Lung (tissue), 11 donors: ENCODE measurements at regions not wholly inside any gene's neighbourhood (a gene's known extent, or its start where the extent isn't known, plus 50 kb on each side); places are given as distances from the start of the nearest gene placed in this dataset.

Experiments used
- ATAC-seq: fragments of 200-7000 bp; cut with Tn5 transposase; one replicate; pipeline ENCODE4 v1.9.1; 2020; ENCODE audit warnings: moderate number of reproducible peaks; ENCODE audit not compliant: insufficient read depth, low FRiP score
- DNase-seq, 3 donors: peaks; one replicate each; pipeline ENCODE4 v3.0.0-alpha.2; 2013 to 2017
- H3K27ac ChIP-seq, 2 donors: one replicate each; pipeline ENCODE4 v1.5.1; 2013; ENCODE audit warnings: mild to moderate bottlenecking in 2 of 2, moderate library complexity in 2 of 2, control low read depth in 1 of 2, inconsistent platforms in 1 of 2, low read depth in 1 of 2, low read length in 1 of 2
- H3K27me3 ChIP-seq, 3 donors: one replicate each; pipeline ENCODE4 v1.5.1; 2013; ENCODE audit warnings: low read length in 2 of 3; ENCODE audit not compliant: control insufficient read depth in 3 of 3, insufficient read depth in 3 of 3
- H3K36me3 ChIP-seq, 4 donors: one replicate each; pipeline ENCODE4 v1.5.1; 2013; ENCODE audit warnings: low read length in 4 of 4, mild to moderate bottlenecking in 1 of 4, moderate library complexity in 1 of 4; ENCODE audit not compliant: control insufficient read depth in 4 of 4, insufficient read depth in 4 of 4
- H3K4me1 ChIP-seq, 5 donors: one replicate each; pipeline ENCODE4 v1.5.1; 2013; ENCODE audit warnings: low read length in 5 of 5, mild to moderate bottlenecking in 2 of 5, moderate library complexity in 1 of 5; ENCODE audit not compliant: control insufficient read depth in 5 of 5, insufficient read depth in 5 of 5
- H3K4me3 ChIP-seq: one replicate; pipeline ENCODE4 v1.5.1; 2013; ENCODE audit warnings: mild to moderate bottlenecking, control low read depth, moderate library complexity
- H3K9ac ChIP-seq, 2 donors: one replicate each; pipeline ENCODE4 v1.5.1; 2013; ENCODE audit warnings: low read length in 2 of 2, control low read depth in 1 of 2; ENCODE audit not compliant: insufficient read depth in 1 of 2
- H3K9me3 ChIP-seq, 4 donors: one replicate each; pipeline ENCODE4 v1.5.1; 2013; ENCODE audit warnings: low read length in 3 of 4, mild to moderate bottlenecking in 1 of 4, moderate library complexity in 1 of 4; ENCODE audit not compliant: control insufficient read depth in 4 of 4, insufficient read depth in 3 of 4
- WGBS, 2 donors: extraction: QIAGEN DNeasy Blood & Tissue Kit; methylation state at CpG; one replicate each; pipeline ENCODE4 v1.1.7; 2013; 5-methylcytosine and 5-hydroxymethylcytosine counted together
- TF ChIP-seq, protein P1 (sequence below): IDR thresholded peaks from 2 replicates; pipeline ENCODE4 v1.5.1; 2012; ENCODE audit warnings: mild to moderate bottlenecking; ENCODE audit errors: control extremely low read depth, extremely low read depth
- donor health status: control.
- donor health status: control.
- donor health status: Bipolar disorder and iron deficiency.
- donor health status: healthy.
- donor health status: DM: yes; HTN: yes; CAD: no.

DNA sequence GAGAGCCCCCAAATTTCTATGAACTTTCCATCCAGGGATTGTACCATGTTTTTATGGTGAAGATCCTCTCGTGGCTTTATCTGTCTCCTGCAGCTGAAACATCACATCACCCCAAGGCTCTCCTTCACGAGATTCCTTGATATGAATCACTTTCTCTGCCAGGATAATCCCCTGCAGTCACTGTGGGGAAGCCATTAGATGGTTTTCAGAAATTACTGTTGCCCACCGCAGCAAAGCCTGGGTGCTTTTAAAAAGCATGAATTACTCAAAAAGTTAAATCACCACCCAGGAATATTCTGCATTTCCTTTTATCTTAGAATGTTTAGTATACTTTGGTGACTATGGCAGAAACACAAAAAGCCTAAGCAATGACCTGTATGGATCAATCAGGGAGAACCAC, 428.4 kb upstream of the SLC14A2 start:
- Histone ChIP-seq H3K9ac (no peak overlapping the region), H3K27me3 (no peaks in the 10 kb centered on the region), H3K27ac (no peak overlapping the region), H3K9me3 (no peaks in the 10 kb centered on the region), H3K4me1 (peaks cover 0 to 22% (median 0%) of the 10 kb centered on the region in 5 donors), H3K4me3 (no peak overlapping the region), H3K36me3 (no peaks in the 10 kb centered on the region)
- TF ChIP-seq, protein P1, sequence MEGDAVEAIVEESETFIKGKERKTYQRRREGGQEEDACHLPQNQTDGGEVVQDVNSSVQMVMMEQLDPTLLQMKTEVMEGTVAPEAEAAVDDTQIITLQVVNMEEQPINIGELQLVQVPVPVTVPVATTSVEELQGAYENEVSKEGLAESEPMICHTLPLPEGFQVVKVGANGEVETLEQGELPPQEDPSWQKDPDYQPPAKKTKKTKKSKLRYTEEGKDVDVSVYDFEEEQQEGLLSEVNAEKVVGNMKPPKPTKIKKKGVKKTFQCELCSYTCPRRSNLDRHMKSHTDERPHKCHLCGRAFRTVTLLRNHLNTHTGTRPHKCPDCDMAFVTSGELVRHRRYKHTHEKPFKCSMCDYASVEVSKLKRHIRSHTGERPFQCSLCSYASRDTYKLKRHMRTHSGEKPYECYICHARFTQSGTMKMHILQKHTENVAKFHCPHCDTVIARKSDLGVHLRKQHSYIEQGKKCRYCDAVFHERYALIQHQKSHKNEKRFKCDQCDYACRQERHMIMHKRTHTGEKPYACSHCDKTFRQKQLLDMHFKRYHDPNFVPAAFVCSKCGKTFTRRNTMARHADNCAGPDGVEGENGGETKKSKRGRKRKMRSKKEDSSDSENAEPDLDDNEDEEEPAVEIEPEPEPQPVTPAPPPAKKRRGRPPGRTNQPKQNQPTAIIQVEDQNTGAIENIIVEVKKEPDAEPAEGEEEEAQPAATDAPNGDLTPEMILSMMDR, result no peak
- no peak for DNase-seq
- ATAC-seq, result no peak
- 85 to 91% methylated on average over 3 of the region's 3 CpGs for WGBS, 2 donors

- no peaks in the 10 kb centered on the region for H3K9me3 ChIP-seq
- H3K4me3 ChIP-seq, result no peak overlapping the region
- no peak overlapping the region for H3K9ac ChIP-seq
- 87 to 93% methylated on average over 1 of the region's 1 CpG for WGBS, 2 donors
- no peaks in the 10 kb centered on the region for H3K36me3 ChIP-seq
- ATAC-seq (no peak), DNase-seq (peak; percentile 26 to 90 (median 88))
- TF ChIP-seq, protein P1, result no peak
- no peaks in the 10 kb centered on the region for H3K27me3 ChIP-seq
- peaks cover 0 to 24% (median 0%) of the 10 kb centered on the region in 5 donors for H3K4me1 ChIP-seq
- H3K27ac ChIP-seq, result no peak overlapping the region
These were observed 423.5 kb upstream of the SLC14A2 start for GRCh38 chr18:45191795-45192194.

DNA sequence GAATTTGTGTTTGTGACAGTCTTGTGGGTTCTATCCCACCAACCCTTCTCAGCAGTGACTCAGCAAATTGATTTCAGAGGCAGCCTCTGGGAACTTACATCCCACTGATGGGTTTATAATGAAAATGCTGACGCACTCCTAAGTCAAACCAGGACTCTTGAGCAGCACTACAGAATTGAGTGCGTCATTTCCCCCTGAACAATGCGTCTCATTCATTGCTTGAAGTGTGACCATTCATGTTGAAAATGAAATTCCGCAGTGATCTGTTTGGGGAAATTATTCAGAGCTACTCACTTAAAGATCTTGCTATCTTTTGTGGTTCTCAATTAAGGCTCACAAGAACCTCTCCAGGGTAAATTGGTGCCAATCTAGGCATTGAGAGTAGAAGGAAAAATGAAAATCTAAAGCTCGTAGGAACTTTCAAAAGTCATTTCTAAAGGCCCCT, 417.7 kb upstream of the SLC14A2 start:
- ATAC-seq (no peak), DNase-seq (peak; percentile 55 to 80 (median 61))
- TF ChIP-seq, protein P1, result no peak
- Histone ChIP-seq H3K9me3 (peaks cover 0 to 2% (median 0%) of the 10 kb centered on the region in 4 donors), H3K4me3 (no peak overlapping the region), H3K27ac (no peak overlapping the region), H3K27me3 (no peaks in the 10 kb centered on the region), H3K9ac (no peak overlapping the region), H3K4me1 (no peaks in the 10 kb centered on the region), H3K36me3 (no peaks in the 10 kb centered on the region)
- WGBS, 2 donors, result 63 to 70% methylated on average over 5 of the region's 5 CpGs

GRCh38 chr18:45198526-45198925, 416.8 kb upstream of the SLC14A2 start:
- H3K9me3 ChIP-seq, result peaks cover 0 to 2% (median 0%) of the 10 kb centered on the region in 4 donors
- H3K27me3 ChIP-seq, result no peaks in the 10 kb centered on the region
- no peaks in the 10 kb centered on the region for H3K4me1 ChIP-seq
- no peak overlapping the region for H3K4me3 ChIP-seq
- H3K9ac ChIP-seq, result no peak overlapping the region
- ATAC-seq (no peak), DNase-seq (no peak)
- no peak overlapping the region for H3K27ac ChIP-seq
- H3K36me3 ChIP-seq, result no peaks in the 10 kb centered on the region
- TF ChIP-seq, protein P1, result no peak
